Mesendoderm (in vitro differentiated cells): ENCODE measurements at regions not wholly inside any gene's neighbourhood (a gene's known extent, or its start where the extent isn't known, plus 50 kb on each side); places are given as distances from the start of the nearest gene placed in this dataset.

Experiments used
- DNase-seq: peaks from one replicate; pipeline ENCODE4 v3.0.0; 2013
- H2AK5ac ChIP-seq: 2 replicates; pipeline ENCODE4 v1.6.1; 2013; ENCODE audit warnings: low read length, inconsistent platforms
- H2BK120ac ChIP-seq: 2 replicates; pipeline ENCODE4 v1.6.1; 2013; ENCODE audit warnings: low read depth, mild to moderate bottlenecking, low read length, moderate library complexity, mixed read lengths
- H2BK15ac ChIP-seq: replicated peaks from 2 replicates; pipeline ENCODE4 v1.6.1; 2013; ENCODE audit warnings: low read depth, mild to moderate bottlenecking, moderate library complexity
- H2BK5ac ChIP-seq: 2 replicates; pipeline ENCODE4 v1.6.1; 2013; ENCODE audit warnings: low read length, inconsistent platforms
- H3K18ac ChIP-seq: 2 replicates; pipeline ENCODE4 v1.6.1; 2013; ENCODE audit warnings: mild to moderate bottlenecking, low read length, mixed read lengths
- H3K23ac ChIP-seq: one replicate; pipeline ENCODE4 v1.6.1; 2013; ENCODE audit warnings: low read length
- H3K27ac ChIP-seq: 2 replicates; pipeline ENCODE4 v1.5.1; 2013; ENCODE audit warnings: low read depth, mild to moderate bottlenecking, inconsistent platforms, low read length, moderate library complexity
- H3K27me3 ChIP-seq: 2 replicates; pipeline ENCODE4 v1.6.1; 2013; ENCODE audit warnings: low read length, control low read depth, mild to moderate bottlenecking, inconsistent platforms; ENCODE audit not compliant: insufficient read depth, poor library complexity
- H3K36me3 ChIP-seq: 2 replicates; pipeline ENCODE4 v1.6.1; 2013; ENCODE audit warnings: low read length, inconsistent platforms; ENCODE audit not compliant: control insufficient read depth, insufficient read depth
- H3K4ac ChIP-seq: one replicate; pipeline ENCODE4 v1.6.1; 2013; ENCODE audit warnings: low read depth, mild to moderate bottlenecking, low read length, moderate library complexity
- H3K4me1 ChIP-seq: 2 replicates; pipeline ENCODE4 v1.6.1; 2013; ENCODE audit warnings: low read depth, low read length, inconsistent platforms; ENCODE audit not compliant: control insufficient read depth
- H3K4me2 ChIP-seq: 2 replicates; pipeline ENCODE4 v1.6.1; 2013; ENCODE audit warnings: low read length
- H3K4me3 ChIP-seq: 2 replicates; pipeline ENCODE4 v1.5.1; 2013; ENCODE audit warnings: mild to moderate bottlenecking, low read length
- H3K56ac ChIP-seq: one replicate; pipeline ENCODE4 v1.6.1; 2013; ENCODE audit warnings: low read length
- H3K79me1 ChIP-seq: 2 replicates; pipeline ENCODE4 v1.6.1; 2013; ENCODE audit warnings: low read length, inconsistent platforms
- H3K79me2 ChIP-seq: 2 replicates; pipeline ENCODE4 v1.6.1; 2013; ENCODE audit warnings: mild to moderate bottlenecking, low read length; ENCODE audit not compliant: control insufficient read depth, insufficient read depth
- H3K9ac ChIP-seq: 2 replicates; pipeline ENCODE4 v1.6.1; 2013; ENCODE audit warnings: low read length, inconsistent platforms
- H4K5ac ChIP-seq: one replicate; pipeline ENCODE4 v1.6.1; 2013; ENCODE audit warnings: low read length
- H4K8ac ChIP-seq: one replicate; pipeline ENCODE4 v1.6.1; 2013; ENCODE audit warnings: low read depth, mild to moderate bottlenecking, control low read depth, low read length, moderate library complexity
- WGBS: extraction: QIAGEN DNeasy Blood & Tissue Kit; methylation state at CpG from one replicate; pipeline ENCODE4 v1.1.7; 2013; ENCODE audit warnings: low lambda C conversion rate, missing lambda C conversion rate; ENCODE audit not compliant: insufficient coverage; ENCODE audit errors: extremely low coverage; 5-methylcytosine and 5-hydroxymethylcytosine counted together

DNA sequence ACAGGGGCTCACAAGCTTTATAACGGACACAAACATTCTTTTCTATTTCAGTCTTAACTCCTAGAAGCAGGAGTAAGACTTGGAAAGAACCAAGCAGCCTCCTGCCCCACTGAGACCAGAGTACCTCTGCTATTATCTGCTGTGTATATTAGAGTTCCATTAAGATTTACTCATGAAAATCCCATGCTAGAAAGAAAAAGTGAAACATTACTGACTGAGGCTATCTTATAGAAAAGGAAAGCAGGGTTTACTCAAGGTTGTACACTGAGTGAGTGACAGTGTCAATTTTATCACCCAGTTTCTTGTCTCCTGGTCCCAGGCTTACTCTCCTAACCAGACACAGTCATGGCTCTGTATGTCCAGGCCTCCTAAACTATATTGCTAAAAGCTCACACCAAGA, 97.9 kb upstream of the SOX2 start:
- no peak overlapping the region for H3K4me3 ChIP-seq
- H2BK15ac ChIP-seq: no peak overlapping the region
- H2BK5ac ChIP-seq: no peak overlapping the region
- no peak overlapping the region for H4K8ac ChIP-seq
- no peak overlapping the region for H4K5ac ChIP-seq
- no peak overlapping the region for H3K23ac ChIP-seq
- H3K27me3 ChIP-seq: no peaks in the 10 kb centered on the region
- no peak overlapping the region for H3K18ac ChIP-seq
- no peaks in the 10 kb centered on the region for H3K4me1 ChIP-seq
- WGBS: no CpG with 5 or more reads among the region's 1 CpG
- DNase-seq: no peak
- H3K9ac ChIP-seq: no peak overlapping the region
- H3K79me2 ChIP-seq: no peaks in the 10 kb centered on the region
- H3K27ac ChIP-seq: no peak overlapping the region
- no peak overlapping the region for H3K56ac ChIP-seq
- no peak overlapping the region for H2BK120ac ChIP-seq
- H3K4me2 ChIP-seq: no peak overlapping the region
- H3K4ac ChIP-seq: no peak overlapping the region
- H3K79me1 ChIP-seq: no peaks in the 10 kb centered on the region
- no peaks in the 10 kb centered on the region for H3K36me3 ChIP-seq
- H2AK5ac ChIP-seq: no peak overlapping the region

DNA sequence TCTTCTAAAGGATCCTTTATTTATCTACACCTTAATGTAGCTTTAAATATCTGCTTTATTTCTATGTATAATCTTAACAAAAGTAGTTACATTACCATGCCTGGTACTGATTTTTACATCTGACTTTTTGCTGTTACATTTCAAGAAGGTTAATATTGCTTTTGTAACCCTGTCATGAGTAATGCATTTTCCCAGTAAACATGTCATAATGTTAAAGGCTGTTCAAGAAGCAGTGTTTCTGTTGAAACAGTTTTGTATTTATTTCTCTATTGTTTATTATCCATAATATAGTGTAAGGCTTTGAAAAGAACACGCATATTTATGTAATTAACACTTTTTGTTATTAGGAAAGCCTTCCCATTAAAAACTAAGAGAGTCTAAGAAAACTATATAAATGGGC, 98.5 kb upstream of the SOX2 start:
- no peaks in the 10 kb centered on the region for H3K27me3 ChIP-seq
- H3K79me2 ChIP-seq: no peaks in the 10 kb centered on the region
- H3K18ac ChIP-seq: no peak overlapping the region
- H2BK120ac ChIP-seq: no peak overlapping the region
- H4K5ac ChIP-seq: no peak overlapping the region
- no peak overlapping the region for H3K4me3 ChIP-seq
- no peak for DNase-seq
- H2BK5ac ChIP-seq: no peak overlapping the region
- no CpG with 5 or more reads among the region's 1 CpG for WGBS
- H2AK5ac ChIP-seq: no peak overlapping the region
- H3K36me3 ChIP-seq: no peaks in the 10 kb centered on the region
- no peak overlapping the region for H3K4ac ChIP-seq
- H4K8ac ChIP-seq: no peak overlapping the region
- H3K4me2 ChIP-seq: no peak overlapping the region
- H3K79me1 ChIP-seq: no peaks in the 10 kb centered on the region
- H3K56ac ChIP-seq: no peak overlapping the region
- no peak overlapping the region for H3K23ac ChIP-seq
- no peak overlapping the region for H3K9ac ChIP-seq
- no peaks in the 10 kb centered on the region for H3K4me1 ChIP-seq
- H2BK15ac ChIP-seq: no peak overlapping the region
- H3K27ac ChIP-seq: no peak overlapping the region

DNA sequence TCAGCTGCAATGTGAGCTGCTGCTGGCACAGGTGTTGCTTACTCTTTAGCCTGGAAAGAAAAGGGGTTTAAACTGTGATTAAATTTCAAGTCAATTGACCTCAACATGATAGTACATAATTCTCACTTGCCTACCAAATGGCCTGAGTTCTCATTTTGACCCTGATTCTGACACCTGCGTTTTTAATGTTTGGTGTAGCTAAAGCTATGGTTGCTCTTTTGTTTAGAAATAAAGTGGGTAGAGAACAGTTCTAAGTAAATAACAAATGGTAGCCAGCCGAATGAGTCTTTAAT, 100.8 kb upstream of the SOX2 start:
- Histone ChIP-seq H3K4me2 (no peak overlapping the region), H4K5ac (no peak overlapping the region), H3K18ac (no peak overlapping the region), H4K8ac (no peak overlapping the region), H2AK5ac (no peak overlapping the region), H3K4me1 (no peaks in the 10 kb centered on the region), H3K4ac (no peak overlapping the region), H2BK120ac (no peak overlapping the region), H3K36me3 (no peaks in the 10 kb centered on the region), H2BK15ac (no peak overlapping the region), H3K79me2 (no peaks in the 10 kb centered on the region), H3K79me1 (no peaks in the 10 kb centered on the region), H2BK5ac (no peak overlapping the region), H3K27ac (no peak overlapping the region), H3K56ac (no peak overlapping the region), H3K4me3 (no peak overlapping the region), H3K27me3 (no peaks in the 10 kb centered on the region), H3K23ac (no peak overlapping the region), H3K9ac (no peak overlapping the region)
- DNase-seq: no peak
- WGBS: no CpG with 5 or more reads among the region's 2 CpGs

DNA sequence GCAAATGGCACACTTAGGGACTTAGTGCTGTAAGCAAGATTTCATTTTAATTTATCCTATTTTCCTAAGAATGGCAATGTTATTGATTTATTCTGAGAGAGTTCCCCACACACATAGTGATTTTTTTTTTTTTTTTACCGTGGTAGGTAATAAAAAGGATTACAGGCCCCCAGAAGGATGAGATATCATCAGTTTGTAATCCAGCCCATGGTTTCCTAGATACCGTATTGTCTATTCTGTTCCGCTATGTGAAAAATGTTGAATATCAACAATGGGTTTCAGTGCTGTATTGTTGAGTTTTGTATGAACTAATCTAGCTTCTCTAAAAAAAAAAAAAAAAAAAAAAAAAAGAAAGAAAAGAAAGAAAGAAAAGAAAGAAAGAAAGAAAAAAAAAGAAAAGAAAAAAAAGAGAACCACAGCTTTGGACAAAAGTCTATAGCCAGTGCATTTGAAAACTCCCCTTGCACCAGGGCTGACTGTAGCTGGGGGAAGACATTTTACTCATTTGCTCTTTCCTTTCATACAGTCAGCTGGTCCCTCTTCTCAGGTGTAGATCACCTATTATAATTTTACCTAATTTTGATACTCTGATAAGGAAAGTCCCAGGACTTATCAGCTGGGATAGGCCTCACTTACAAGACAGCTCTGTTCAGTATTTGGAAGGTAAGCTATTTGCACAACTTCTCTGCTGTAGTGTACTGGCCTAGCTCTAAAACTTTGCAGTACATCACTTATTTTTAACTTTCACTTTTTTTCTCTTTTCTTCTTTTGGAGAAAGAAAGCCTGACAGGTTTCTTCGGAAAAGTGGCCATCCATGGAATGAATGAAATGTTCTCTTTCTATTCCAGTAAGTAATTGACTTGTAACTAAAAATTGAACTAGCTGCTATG, 101.4 kb upstream of the SOX2 start:
- H3K56ac ChIP-seq: no peak overlapping the region
- H2BK120ac ChIP-seq: no peak overlapping the region
- H3K27ac ChIP-seq: no peak overlapping the region
- no peak overlapping the region for H3K4me2 ChIP-seq
- H3K79me1 ChIP-seq: no peaks in the 10 kb centered on the region
- no peaks in the 10 kb centered on the region for H3K4me1 ChIP-seq
- H2BK15ac ChIP-seq: no peak overlapping the region
- H2BK5ac ChIP-seq: no peak overlapping the region
- no CpG with 5 or more reads among the region's 4 CpGs for WGBS
- no peaks in the 10 kb centered on the region for H3K36me3 ChIP-seq
- no peak overlapping the region for H3K4ac ChIP-seq
- no peak overlapping the region for H3K9ac ChIP-seq
- H4K5ac ChIP-seq: no peak overlapping the region
- DNase-seq: peak; percentile 39
- H3K79me2 ChIP-seq: no peaks in the 10 kb centered on the region
- H3K23ac ChIP-seq: no peak overlapping the region
- H3K4me3 ChIP-seq: no peak overlapping the region
- H3K18ac ChIP-seq: no peak overlapping the region
- H4K8ac ChIP-seq: no peak overlapping the region
- H2AK5ac ChIP-seq: no peak overlapping the region
- no peaks in the 10 kb centered on the region for H3K27me3 ChIP-seq

GRCh38 chr3:181609030-181609767, 102.5 kb upstream of the SOX2 start:
- no peaks in the 10 kb centered on the region for H3K4me1 ChIP-seq
- H3K4me3 ChIP-seq: no peak overlapping the region
- H4K8ac ChIP-seq: no peak overlapping the region
- H2BK15ac ChIP-seq: no peak overlapping the region
- H3K4ac ChIP-seq: no peak overlapping the region
- no peaks in the 10 kb centered on the region for H3K79me2 ChIP-seq
- no peaks in the 10 kb centered on the region for H3K79me1 ChIP-seq
- no peak overlapping the region for H2BK5ac ChIP-seq
- no CpG with 5 or more reads among the region's 1 CpG for WGBS
- no peak overlapping the region for H4K5ac ChIP-seq
- H3K4me2 ChIP-seq: no peak overlapping the region
- H3K9ac ChIP-seq: no peak overlapping the region
- no peaks in the 10 kb centered on the region for H3K36me3 ChIP-seq
- H2AK5ac ChIP-seq: no peak overlapping the region
- H3K27ac ChIP-seq: no peak overlapping the region
- no peak overlapping the region for H3K23ac ChIP-seq
- H2BK120ac ChIP-seq: no peak overlapping the region
- H3K27me3 ChIP-seq: no peaks in the 10 kb centered on the region
- DNase-seq: peak; percentile 35
- no peak overlapping the region for H3K18ac ChIP-seq
- H3K56ac ChIP-seq: no peak overlapping the region
